ENCODE measurements at regions not wholly inside any gene's neighbourhood (a gene's known extent, or its start where the extent isn't known, plus 50 kb on each side); places are given as distances from the start of the nearest gene placed in this dataset.

DNA sequence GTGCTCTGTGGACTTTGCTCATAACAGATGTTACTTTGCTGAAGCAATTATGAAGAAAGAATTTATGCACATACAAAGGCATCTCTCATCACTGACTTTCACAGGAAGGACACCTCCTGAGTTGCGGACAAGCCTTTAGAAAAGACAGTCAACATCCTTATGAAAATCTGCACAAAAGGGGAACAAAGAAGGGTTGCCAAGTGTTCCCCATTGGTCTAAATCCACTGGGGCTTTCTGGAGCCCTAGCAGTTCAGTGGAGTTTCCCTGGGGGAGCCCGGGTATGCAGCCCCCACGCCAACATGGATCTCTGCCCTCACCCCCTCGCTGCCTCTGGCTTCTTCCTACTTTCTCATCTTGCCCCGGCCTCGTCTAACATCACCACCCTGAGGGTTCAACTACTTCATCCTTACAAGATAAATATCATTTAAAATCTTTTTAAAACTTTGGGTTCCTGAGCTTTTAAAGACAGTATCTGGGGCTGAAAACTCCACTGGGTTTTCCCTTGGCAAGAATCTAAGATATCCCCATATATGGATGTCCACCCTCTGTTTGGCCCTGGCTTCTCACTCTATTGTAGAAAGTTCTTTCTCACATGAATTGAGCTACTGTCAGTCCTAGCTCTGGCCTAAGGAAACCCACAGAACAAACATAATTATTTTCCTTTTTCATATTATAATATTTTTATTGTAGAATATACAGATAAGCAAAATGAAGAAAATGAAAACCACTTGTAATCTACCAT is 207.9 kb upstream of the RGMA start:
- no peak for DNase-seq

DNA sequence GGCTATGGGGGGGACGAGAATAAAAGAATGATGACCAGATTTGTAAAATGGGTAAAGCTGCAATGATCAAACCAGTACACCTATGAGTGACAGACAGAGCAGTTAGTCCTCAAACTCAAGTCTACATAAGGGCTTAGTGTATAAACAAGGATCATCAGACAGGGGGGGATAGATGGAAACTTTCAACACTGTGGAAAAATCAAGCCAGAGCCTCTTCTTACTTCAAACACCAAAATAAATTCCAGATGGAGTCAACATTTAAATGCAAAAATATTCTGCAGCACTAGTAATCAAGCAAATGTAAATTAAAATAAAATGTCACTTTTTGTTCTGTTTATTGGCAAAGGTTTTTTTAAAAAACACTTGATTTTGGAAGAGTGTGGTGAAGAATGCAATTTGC is 205.9 kb upstream of the RGMA start:
- DNase-seq: no peak

DNA sequence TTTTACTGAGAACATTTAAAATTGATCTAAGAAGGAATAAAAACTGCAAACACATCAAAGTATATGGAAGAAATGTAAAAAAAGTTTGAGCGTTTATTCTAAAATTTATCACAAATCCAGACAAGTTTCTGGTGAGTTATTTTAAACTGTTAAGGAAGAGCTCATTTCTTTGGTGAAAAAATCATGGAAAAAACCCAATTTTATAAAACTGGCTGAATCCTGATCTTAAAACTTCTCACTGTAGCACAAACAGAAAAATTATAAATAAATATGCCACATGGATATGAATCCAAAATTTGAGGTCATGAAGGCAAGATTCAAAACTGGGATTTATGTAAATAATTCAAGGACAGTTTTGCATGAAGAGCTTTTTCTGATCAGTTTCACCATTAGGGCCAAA is 205.1 kb upstream of the RGMA start:
- DNase-seq: no peak

DNA sequence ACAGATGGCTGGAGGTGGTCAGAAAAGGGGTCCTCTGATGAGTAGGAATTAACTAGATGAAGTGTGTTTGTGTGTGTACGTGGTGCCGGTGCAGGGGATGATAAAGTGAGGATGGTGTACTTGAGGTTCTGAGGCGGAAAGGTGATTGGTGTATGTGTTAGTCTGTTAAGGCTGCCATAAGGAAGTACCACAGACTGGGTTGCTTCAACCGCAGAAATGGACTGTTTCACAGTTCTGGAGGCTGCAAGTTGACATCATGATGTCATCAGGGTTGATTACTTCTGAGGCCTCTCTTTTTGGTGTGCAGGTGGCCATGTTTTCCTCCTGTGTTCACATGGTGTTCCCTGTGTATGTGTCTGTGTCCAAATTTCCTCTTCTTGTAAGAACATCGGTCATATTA is 202.4 kb upstream of the RGMA start:
- no peak for DNase-seq

DNA sequence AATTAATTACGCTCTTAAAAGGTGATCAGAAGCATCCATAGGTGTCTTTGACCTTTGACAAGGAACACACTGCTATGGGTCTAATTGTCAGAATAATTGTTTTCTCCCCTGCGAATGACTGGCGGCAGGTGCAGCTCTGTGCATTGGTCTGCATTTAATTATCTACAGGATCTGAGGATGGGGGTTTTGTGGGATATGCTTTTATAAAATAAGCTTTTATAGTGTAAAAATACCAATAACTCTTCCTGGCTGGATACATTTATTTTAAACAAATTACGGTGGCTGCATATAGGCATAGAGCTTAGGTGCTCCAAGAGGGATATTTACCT is 201.6 kb upstream of the RGMA start:
- no peak for DNase-seq

DNA sequence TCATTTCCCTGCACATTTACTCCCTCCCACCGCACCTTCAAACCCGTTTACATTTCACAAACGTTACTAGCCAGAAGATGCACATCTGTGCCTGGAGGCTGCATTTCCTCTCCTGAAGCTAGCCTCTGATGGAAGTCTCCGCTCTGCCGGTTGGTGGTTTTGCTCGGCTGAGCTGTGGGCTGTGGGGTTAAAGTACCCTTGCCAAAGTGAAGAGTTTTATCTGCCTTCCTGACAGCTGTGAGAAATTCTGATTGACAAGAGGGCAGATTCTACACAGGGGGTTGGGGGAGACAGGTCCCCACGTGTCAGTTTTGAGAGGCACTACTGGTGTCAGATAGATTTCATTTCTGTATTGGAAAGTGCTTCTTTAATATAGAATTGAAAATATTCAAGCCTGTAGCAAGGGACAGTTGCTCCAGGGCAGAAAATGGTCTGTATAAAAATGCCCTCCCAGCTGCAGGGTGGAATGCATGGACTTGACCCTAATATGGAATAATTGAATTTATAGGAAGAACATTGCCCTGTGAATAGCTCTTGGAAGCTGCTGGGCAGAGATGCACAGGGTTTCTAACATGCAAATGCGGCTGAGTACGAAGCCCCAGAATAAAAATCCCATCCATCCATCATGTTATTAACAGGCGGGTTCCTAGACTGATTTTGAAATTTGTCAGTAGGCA is 201.1 kb upstream of the RGMA start:
- no peak for DNase-seq

DNA sequence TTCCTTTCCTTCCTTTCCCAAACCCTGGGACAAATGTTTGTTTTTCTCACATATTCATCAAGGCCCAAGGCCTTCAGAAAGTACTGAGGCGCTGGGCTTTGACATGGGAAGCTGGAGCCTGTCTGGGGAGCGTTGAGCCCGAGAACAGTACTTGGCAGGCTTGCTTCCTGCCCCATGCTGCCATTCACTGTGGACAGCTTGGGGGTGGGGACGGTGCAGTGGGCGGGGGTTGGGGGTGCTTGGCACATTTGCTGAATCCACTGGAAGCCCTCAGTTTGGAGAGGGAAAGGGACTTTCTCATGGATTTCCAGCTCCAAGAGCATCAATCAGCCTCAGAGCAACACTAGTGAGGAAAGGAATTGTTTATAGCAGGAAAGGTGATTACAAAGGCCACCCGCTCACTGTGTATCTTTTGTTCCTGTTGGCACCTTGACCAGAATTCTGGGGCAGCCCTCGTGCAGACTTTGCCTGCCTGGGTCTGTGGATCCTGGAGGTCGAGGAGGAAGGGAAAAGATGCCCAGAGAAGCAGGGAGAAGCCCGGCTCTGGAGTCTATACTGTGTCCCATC is 199.8 kb upstream of the RGMA start:
- DNase-seq: no peak

DNA sequence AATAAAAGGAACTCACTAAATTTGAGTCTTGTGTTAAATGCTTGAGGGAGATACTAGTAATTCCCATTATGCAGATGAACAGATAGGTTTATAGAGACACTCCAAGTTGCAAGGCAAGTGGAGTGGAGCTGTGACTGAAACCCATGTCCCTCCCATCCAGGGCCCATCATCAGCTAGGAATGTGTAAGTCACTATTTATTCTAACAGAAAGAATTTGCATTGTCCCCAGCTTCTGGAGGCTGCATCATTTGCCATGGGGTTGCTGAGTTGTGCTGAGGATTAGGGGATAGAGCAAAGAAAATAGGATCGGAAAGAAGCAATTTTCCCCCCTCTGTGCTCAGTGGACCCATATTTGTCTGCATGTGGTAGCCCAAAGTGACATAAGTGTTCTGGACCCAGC is 197.4 kb upstream of the RGMA start:
- no peak for DNase-seq

DNA sequence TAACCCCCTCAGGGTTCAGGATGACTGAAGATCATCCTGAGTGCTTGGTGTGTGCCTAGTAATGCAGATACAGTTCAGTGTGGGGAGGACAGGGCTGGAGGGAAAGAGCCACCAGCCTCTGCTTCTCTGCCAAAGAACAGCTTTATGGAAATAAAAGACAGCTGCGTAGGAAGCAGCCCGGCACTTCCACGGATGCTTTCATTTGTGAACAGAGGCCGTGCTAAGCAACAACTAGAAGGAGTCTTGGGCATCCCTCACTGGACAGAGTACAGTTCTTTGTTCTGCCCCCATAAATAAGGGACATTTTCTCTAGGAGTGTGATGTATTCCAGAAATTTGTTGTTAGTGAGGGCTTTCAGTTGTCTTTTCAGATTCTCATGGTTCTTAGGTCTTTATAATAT is 194.8 kb upstream of the RGMA start:
- DNase-seq: no peak

DNA sequence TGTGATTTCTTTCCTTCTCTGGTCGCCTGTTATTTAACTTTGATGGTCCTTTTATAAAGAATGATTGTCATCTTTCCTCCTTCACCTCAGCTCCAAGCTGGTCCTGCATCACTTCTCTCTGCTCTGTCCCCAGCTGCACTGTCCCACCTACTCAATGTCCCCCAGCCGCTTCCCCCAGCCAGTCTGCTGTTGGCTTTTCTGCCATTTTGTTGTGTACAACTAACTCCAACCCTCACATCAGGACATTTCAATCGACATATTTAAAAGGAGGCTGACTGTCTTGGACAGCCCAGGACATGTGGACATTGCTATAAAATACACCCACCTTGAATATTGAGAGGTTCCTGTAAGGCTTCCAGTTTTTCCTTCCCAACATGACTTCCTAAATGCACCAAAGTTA is 193.8 kb upstream of the RGMA start:
- DNase-seq: no peak

DNA sequence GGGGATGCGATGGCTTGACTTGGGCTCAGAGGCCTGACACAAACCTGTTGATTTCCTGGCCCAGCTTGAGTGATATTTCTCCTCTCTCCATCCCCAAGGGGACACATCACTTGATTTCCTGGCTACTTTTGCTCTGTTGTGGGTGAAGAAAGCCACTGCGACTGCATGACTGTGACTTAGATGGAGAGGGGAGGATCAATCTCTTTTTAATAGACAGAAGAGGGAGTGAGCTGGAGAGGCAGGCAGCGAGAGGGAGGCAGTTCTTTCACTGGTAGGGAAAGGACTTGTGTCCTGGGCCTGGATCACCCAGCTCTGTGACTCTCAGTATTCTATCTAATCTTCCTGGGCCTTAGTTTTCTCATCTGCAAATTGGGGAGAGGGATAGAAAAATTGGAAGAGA is 189.8 kb upstream of the RGMA start:
- DNase-seq: no peak

DNA sequence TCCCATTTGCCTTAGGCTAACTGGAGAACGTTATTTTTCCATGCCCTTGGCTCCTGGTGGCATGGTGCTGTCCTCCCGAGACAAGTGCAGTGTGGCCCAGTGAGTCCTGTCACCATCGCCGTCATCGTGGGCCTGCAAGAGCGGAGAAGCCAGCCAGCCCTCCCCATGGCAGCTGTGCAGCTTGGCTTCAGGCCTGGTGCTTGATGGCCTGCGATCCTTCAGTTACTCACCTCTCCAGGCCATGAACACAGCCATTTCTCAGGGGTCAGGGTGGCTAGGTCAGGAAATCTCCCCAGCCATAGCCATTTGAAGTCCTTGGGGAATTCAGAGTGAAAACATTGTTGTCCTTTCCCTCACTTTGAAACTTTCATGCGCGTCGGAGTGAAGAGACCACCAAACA is 189.0 kb upstream of the RGMA start:
- DNase-seq: no peak

DNA sequence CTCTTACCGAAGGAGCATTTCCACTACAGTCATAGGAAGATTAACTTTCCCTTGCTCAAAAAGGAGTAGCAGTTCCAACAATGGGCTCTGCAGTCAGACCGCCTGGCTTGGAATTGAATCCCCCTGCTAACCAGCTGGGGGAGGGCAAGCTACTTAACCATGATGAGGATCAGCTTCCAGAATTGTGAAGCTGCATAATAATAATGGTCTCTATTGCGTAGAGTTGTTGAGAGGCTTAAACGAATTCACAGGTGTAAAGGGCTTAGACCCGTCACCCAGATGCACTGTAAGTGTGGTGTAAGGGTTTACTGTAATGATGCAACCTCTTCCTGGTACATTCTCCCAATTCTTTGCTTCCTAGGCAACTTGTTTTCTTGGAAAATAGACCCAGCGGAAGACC is 185.2 kb upstream of the RGMA start:
- DNase-seq: no peak

DNA sequence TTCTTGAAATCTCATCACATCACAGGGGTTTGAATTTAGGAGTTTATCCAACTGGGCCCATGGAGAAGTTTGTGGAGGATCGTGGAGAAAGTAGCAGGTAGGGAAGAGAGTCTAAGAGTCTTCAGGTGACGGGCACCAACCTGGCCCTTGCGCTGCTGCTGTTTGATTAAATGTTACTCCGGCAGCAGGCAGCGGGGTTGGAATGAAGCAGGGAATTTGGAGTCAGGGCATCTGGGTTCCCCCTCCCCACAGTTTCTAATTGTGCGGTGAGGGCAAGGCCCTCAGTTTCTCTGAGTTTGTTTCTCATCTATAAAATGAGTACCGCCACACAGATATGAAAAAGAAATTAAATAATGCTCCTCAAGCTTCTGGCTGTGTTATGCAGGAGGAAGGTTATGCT is 182.9 kb upstream of the RGMA start:
- DNase-seq: no peak

DNA sequence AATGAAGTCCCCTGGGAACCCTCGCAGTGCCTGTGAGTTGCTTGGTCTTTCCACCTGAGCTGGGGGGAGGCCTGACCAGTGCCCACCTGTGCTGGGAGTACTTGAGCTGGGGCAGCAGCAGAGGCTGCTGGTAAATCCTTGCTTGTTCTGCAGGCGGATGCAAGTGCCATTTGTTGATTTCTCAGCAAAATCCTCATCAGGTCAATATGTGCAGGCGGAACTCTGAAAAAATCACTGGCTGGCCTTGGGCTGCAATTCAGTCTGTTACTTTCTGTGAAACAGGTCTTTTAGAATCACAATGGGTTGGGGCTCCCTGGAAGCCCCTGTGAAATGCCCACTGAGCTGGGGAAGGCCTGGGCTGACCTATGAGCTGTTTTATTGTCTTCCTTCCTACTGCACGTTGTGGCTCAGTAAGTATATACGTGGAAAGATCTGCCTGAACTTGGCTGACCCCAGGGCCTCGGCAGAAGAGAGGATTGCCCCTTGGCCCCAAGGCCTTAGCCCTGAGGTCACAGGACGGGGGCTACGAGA is 182.0 kb upstream of the RGMA start:
- DNase-seq: no peak

DNA sequence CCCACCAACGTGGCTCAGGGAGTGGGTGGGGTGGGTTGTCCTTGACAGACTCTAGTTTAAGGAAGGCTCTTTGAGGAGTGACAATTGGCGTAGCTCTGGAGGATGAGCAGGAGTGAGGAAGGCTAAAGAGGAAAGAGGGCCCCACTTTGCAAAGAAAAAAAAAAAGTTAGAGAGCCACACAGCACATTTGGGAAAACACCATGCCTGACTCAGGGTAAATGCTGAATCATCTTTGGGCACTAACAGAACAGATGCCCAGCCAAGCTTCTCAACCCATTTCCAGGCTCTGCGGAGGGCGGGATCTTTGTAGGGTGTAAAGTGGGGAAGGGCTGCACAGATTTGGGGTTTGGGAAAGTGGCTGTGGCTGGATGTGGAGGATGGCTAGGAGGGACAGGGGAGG is 179.1 kb upstream of the RGMA start:
- no peak for DNase-seq

DNA sequence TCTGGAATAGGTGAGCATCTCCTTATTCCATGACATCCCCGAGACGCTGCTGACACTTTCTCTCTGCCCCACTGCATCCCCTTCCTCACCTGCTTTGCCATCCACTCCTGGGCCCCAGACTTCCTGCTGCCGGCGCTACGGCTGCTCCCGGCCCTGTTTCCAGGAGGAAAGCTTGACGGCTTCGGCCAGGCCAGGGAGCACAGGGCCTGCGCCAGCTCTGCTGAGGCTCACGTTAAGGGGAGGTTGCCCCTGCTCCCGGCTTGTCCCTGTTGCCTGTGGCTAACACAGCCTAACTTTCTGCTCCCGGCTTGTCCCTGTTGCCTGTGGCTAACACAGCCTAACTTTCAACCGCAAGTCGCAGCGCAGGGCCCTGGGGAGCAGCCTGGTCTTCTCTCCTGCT is 177.3 kb upstream of the RGMA start:
- DNase-seq: no peak

DNA sequence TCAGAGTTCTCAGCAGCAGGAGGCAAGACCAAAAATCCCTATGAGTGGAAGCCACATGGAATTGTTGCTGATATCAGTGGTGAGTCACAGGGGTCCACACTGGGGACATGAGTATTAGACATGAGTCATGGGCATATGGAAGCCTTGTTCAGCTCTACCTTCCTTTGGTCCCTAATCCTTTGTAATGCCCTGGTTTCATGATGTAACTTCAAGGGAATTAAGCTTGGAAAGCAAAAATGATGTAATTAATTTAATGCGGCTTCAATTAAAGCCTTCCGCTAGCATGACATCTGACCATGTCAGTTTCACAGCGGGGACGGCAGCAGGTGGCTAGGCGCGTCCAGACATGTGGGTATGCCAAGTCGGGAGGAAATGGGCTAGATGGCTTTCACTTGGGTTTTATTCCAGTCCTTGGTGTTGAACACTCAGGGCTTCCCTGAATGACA is 176.1 kb upstream of the RGMA start:
- no peak for DNase-seq

DNA sequence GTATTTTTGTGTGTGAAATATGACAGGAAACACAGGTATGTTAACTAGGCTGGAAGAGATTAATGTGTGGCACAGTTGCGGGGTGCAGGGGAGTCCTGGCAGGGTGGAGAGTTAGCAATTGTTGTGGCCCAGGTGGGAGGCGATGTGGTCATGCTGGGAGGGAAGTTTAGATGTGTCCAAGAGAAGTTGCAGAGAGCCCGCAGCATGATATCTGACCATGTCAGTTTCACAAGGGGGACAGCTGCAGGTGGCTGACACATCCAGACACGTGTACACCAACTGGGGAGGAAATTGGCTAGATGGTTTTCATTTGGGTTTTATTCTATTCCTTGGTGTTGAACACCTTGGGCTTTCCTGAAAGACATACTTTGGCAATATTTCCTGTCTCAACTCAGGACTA is 172.8 kb upstream of the RGMA start:
- no peak for DNase-seq

DNA sequence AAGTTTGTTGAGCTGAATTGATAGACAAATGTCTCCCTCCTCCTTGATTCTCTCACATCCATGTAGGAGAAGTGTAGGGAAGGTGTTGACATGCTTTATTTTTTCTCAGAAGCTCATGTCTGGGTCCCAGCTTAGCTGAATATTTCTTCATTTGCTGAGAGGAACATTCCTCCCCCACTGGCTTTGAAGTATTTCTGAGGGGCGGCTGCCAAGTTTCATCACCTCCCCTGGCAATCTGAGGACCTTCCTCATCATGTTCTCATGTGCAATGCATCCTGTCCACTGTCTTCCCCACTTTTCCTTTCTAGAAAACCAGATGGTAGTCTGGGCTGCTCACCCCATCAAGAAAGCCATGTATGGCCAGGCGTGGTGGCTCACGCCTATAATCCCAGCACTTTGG is 168.9 kb upstream of the RGMA start:
- DNase-seq: no peak

DNA sequence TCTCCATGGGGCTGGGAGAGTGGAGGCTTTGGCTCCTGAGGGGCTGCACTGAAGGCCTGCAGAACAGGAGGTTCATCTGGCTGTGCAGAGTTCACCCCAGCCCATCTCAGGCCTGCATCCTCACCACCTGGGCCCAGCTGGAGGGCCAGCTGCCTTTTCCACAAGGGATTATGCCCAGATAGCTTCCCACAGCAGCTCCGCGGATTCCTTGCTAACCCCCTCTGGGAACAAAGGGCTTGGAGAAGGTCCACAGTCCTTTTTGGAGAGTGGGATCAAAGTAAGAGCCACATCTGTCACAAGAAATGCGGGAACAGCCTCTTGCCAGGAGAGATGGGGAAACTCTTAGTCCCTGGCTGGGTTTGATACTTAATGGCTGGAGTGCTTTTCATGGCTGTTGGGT is 164.7 kb upstream of the RGMA start:
- DNase-seq: no peak

DNA sequence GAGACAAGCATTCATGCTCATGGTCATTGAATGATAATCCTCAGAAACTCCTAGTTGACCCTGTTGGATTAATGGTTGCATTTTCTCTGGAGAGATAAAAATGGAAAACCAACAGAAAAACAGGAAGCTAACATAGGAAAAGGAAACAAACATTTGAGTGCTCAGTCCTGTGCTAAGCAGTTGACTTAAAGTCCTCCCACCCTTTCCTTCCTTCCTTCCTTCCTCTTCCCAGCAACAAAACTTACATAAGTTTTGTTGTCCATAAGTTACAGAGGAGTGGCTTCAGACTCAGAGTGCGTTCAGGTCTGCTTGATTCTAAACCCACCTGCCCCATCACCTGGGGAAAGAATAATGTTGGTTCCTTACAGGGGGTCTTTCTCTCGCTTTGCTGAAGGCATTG is 163.8 kb upstream of the RGMA start:
- no peak for DNase-seq

DNA sequence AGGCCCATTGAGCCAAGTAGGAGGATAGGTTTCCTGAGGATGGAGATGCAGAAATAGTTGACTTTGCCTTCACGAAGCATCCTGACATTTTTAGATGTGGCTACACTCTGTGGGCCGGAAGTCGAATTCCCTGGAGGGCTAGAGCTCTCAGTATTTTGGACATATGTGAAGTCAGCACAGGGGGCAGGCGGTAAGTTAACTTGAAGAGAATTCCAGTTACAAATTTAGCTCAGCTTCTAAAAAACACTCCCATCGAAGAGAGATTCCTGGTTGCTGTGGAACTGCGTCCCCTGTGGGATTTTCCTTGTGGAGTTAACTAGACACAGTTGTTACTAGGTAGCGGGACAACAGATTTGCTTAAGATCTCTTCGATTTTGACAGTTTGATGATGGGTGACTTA is 161.9 kb upstream of the RGMA start:
- DNase-seq: no peak

DNA sequence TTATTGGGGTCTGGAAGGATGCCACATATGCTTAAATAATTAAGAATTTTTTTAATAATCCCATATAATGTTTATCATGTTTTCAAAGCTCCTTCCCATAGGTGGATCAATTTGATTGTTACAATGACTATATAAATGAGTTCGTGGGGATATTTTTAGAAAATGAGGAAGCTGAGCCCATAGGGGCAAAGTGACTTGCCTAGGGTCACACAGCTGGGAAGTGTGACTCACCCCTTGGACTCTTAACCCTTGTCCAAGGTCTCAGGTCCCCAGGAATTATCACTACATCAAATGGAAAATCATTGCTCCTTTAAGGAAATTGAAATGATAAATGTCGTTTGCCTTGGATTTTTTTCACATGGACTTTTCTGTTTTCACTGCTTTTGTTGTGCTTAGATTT is 161.2 kb upstream of the RGMA start:
- no peak for DNase-seq

DNA sequence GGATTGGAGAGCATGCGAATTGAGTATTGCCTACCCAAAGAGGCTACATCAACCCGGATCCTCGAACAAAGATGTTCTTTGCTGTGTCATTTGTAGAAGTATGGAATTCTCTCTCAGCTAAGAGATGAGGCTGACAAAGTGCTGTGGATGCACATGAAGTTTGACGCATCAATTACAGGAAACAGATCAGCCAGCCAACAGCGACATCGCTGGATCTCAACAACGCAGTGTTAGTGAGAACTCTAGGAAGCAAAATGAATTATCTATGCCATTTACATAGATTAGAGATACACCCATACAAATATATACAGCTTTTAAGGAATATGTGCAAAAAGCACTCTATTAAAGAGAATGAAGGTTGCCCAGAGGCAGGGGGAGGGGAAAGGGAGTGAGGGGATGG is 160.6 kb upstream of the RGMA start:
- no peak for DNase-seq

Measured in NCI-H774 (cell line).